22Rv1 (cell line): ENCODE measurements at regions not wholly inside any gene's neighbourhood (a gene's known extent, or its start where the extent isn't known, plus 50 kb on each side); places are given as distances from the start of the nearest gene placed in this dataset.

Source experiments
- ZFX ChIP-seq: fragments of 450-650 bp; IDR thresholded peaks from 2 replicates; pipeline ENCODE4 v1.6.1; 2017; ENCODE audit warnings: antibody characterized with exemption, borderline replicate concordance
- TF ChIP-seq, protein P1 (sequence below): fragments of 450-650 bp; IDR thresholded peaks from 2 replicates; pipeline ENCODE4 v1.5.1; 2017; ENCODE audit warnings: mild to moderate bottlenecking

GRCh38 chr3:116863822-116864589 lies 154.4 kb downstream of the TUSC7 start:
- no peak for TF ChIP-seq ZFX
- TF ChIP-seq, protein P1, sequence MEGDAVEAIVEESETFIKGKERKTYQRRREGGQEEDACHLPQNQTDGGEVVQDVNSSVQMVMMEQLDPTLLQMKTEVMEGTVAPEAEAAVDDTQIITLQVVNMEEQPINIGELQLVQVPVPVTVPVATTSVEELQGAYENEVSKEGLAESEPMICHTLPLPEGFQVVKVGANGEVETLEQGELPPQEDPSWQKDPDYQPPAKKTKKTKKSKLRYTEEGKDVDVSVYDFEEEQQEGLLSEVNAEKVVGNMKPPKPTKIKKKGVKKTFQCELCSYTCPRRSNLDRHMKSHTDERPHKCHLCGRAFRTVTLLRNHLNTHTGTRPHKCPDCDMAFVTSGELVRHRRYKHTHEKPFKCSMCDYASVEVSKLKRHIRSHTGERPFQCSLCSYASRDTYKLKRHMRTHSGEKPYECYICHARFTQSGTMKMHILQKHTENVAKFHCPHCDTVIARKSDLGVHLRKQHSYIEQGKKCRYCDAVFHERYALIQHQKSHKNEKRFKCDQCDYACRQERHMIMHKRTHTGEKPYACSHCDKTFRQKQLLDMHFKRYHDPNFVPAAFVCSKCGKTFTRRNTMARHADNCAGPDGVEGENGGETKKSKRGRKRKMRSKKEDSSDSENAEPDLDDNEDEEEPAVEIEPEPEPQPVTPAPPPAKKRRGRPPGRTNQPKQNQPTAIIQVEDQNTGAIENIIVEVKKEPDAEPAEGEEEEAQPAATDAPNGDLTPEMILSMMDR = peak; percentile 74
